ENCODE measurements at regions not wholly inside any gene's neighbourhood (a gene's known extent, or its start where the extent isn't known, plus 50 kb on each side); places are given as distances from the start of the nearest gene placed in this dataset.
"Not testable (repeated sequence)": the region's sequence is repeated elsewhere in the genome, so short reads cannot be mapped to it uniquely, and the experiment has no call there.

GRCh38 chr3:17817545-17817944, 75.1 kb upstream of the TBC1D5 start:
- TF ChIP-seq CTCF (conservative IDR thresholded peaks at IDR 0.05), result no peak
- Histone ChIP-seq H3K9me3 (ENCODE audit: control insufficient read depth, low read depth, low read length) (no peaks in the 10 kb centered on the region), H2BK12ac (ENCODE audit: insufficient read length, low read depth, low read length) (no peak overlapping the region), H3K27ac (ENCODE audit: insufficient read length, low read depth, low read length) (no peak overlapping the region), H3K56ac (ENCODE audit: insufficient read length, low read depth, low read length) (no peak overlapping the region), H3K9ac (ENCODE audit: extremely low read depth, insufficient read length, low read length) (no peak overlapping the region), H2AK5ac (ENCODE audit: insufficient read length, low read length) (no peak overlapping the region), H3K18ac (ENCODE audit: insufficient read length, low read depth, low read length) (no peak overlapping the region), H2BK120ac (ENCODE audit: low read depth, low read length, poor library complexity, severe bottlenecking) (no peak overlapping the region), H3K4ac (ENCODE audit: low read depth, low read length) (no peak overlapping the region), H3K79me1 (ENCODE audit: insufficient read depth, low read depth, low read length, poor library complexity, severe bottlenecking) (no peaks in the 10 kb centered on the region), H2BK20ac (ENCODE audit: low read depth, low read length, poor library complexity, severe bottlenecking) (no peak overlapping the region), H4K8ac (replicated peaks; ENCODE audit: insufficient read length, low read depth, low read length) (no peak overlapping the region), H4K20me1 (ENCODE audit: control insufficient read depth, insufficient read depth, insufficient read length) (no peaks in the 10 kb centered on the region), H3T11ph (ENCODE audit: low read length) (no peak overlapping the region), H2BK15ac (ENCODE audit: low read depth, low read length) (no peak overlapping the region), H4K91ac (ENCODE audit: insufficient read length, low read depth, low read length) (no peak overlapping the region), H3K27me3 (ENCODE audit: insufficient read depth, low read length) (no peaks in the 10 kb centered on the region), H3K14ac (ENCODE audit: insufficient read depth, low read length) (no peak overlapping the region), H3K23ac (ENCODE audit: insufficient read length, low read depth, low read length) (no peak overlapping the region), H3K79me2 (ENCODE audit: insufficient read depth, low read length) (no peaks in the 10 kb centered on the region), H2AFZ (ENCODE audit: low read length) (no peak overlapping the region), H4K5ac (ENCODE audit: insufficient read length, low read depth, low read length) (no peak overlapping the region), H3K23me2 (ENCODE audit: insufficient read length, low read depth, low read length, poor library complexity, severe bottlenecking) (no peaks in the 10 kb centered on the region), H3K4me2 (ENCODE audit: insufficient read depth, insufficient read length, low read length) (no peak overlapping the region), H3K4me1 (ENCODE audit: insufficient read depth, low read length) (no peaks in the 10 kb centered on the region), H2BK5ac (ENCODE audit: insufficient read length, low read length) (no peak overlapping the region)
- WGBS (ENCODE audit: extremely low coverage, insufficient read length, low lambda C conversion rate), result no CpG with 5 or more reads among the region's 9 CpGs
- H3K27ac Mint-ChIP-seq, result no peak overlapping the region
- H3K36me3 Mint-ChIP-seq (ENCODE audit: insufficient read depth in 1 of 3, low read depth in 3 of 3), result peaks cover 0 to 2% (median 0%) of the 10 kb centered on the region in 3 experiments; a peak in 2 of 7 replicates
- no peak overlapping the region for H3K4me3 Mint-ChIP-seq
- H3K27me3 Mint-ChIP-seq (ENCODE audit: low read depth), result no peaks in the 10 kb centered on the region; the same call in 1 of the 2 replicates
- no peak for DNase-seq
- peaks cover 0 to 2% of the 10 kb centered on the region in 2 experiments; a peak in 2 of 5 replicates for H3K9me3 Mint-ChIP-seq
- no peaks in the 10 kb centered on the region for H3K4me1 Mint-ChIP-seq

GRCh38 chr3:17816839-17817238, 74.4 kb upstream of the TBC1D5 start:
- H3K23ac ChIP-seq (ENCODE audit: insufficient read length, low read depth, low read length); H2BK20ac ChIP-seq (ENCODE audit: low read depth, low read length, poor library complexity, severe bottlenecking); H3K9me3 Mint-ChIP-seq; H2BK12ac ChIP-seq (ENCODE audit: insufficient read length, low read depth, low read length); H3K4me2 ChIP-seq (ENCODE audit: insufficient read depth, insufficient read length, low read length); H3K9ac ChIP-seq (ENCODE audit: extremely low read depth, insufficient read length, low read length); H3K56ac ChIP-seq (ENCODE audit: insufficient read length, low read depth, low read length); H3K79me2 ChIP-seq (ENCODE audit: insufficient read depth, low read length); H4K8ac ChIP-seq (replicated peaks; ENCODE audit: insufficient read length, low read depth, low read length); H3K4me1 ChIP-seq (ENCODE audit: insufficient read depth, low read length); H3K27ac Mint-ChIP-seq; H3K36me3 Mint-ChIP-seq (ENCODE audit: insufficient read depth in 1 of 3, low read depth in 3 of 3); H2AFZ ChIP-seq (ENCODE audit: low read length); H4K20me1 ChIP-seq (ENCODE audit: control insufficient read depth, insufficient read depth, insufficient read length); H4K5ac ChIP-seq (ENCODE audit: insufficient read length, low read depth, low read length); H3T11ph ChIP-seq (ENCODE audit: low read length); H3K18ac ChIP-seq (ENCODE audit: insufficient read length, low read depth, low read length); H3K79me1 ChIP-seq (ENCODE audit: insufficient read depth, low read depth, low read length, poor library complexity, severe bottlenecking); H3K9me3 ChIP-seq (ENCODE audit: control insufficient read depth, low read depth, low read length); H3K27ac ChIP-seq (ENCODE audit: insufficient read length, low read depth, low read length); H2BK5ac ChIP-seq (ENCODE audit: insufficient read length, low read length); DNase-seq; H3K4me1 Mint-ChIP-seq; H2BK15ac ChIP-seq (ENCODE audit: low read depth, low read length); H4K91ac ChIP-seq (ENCODE audit: insufficient read length, low read depth, low read length); H3K23me2 ChIP-seq (ENCODE audit: insufficient read length, low read depth, low read length, poor library complexity, severe bottlenecking); H3K4me3 Mint-ChIP-seq; H2BK120ac ChIP-seq (ENCODE audit: low read depth, low read length, poor library complexity, severe bottlenecking); H2AK5ac ChIP-seq (ENCODE audit: insufficient read length, low read length); H3K27me3 ChIP-seq (ENCODE audit: insufficient read depth, low read length); H3K4ac ChIP-seq (ENCODE audit: low read depth, low read length); H3K14ac ChIP-seq (ENCODE audit: insufficient read depth, low read length); H3K27me3 Mint-ChIP-seq (ENCODE audit: low read depth): not testable (repeated sequence)
- WGBS (ENCODE audit: extremely low coverage, insufficient read length, low lambda C conversion rate), result no CpG with 5 or more reads among the region's 3 CpGs
